Loucy (cell line): ENCODE measurements at regions not wholly inside any gene's neighbourhood (a gene's known extent, or its start where the extent isn't known, plus 50 kb on each side); places are given as distances from the start of the nearest gene placed in this dataset.

Experiments used
- EZH2phosphoT487 ChIP-seq: fragments of 200-600 bp; IDR thresholded peaks from 2 replicates; pipeline ENCODE4 v1.6.1; 2018; ENCODE audit warnings: antibody characterized with exemption, mild to moderate bottlenecking, moderate library complexity, borderline replicate concordance
- TF ChIP-seq, protein P1 (sequence below): fragments of 200-600 bp; sonication (generic); conservative IDR thresholded peaks from 2 replicates; pipeline ENCODE4 v1.5.1; 2014; ENCODE audit warnings: mild to moderate bottlenecking, antibody characterized with exemption, low read length

DNA sequence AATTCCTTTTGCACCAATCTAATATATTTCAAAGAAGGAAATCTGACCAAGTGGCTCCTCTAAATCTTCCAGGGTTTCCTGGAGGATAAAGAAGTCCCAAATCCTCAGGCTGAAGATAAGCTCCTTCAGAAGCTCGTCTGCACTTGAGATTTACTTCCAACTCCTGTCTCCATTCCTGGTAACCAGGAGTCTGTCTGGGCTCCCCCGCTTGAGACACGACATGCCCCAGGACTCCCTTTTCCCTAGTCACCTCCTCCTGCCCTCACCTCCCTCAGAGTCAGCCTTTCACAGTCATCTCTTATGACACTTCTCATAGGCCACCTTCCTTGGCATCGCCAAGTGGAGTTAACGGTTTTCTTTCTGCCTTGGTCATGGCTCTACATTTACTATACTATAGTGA lies 103.4 kb upstream of the NEDD9 start:
- TF ChIP-seq, protein P1, sequence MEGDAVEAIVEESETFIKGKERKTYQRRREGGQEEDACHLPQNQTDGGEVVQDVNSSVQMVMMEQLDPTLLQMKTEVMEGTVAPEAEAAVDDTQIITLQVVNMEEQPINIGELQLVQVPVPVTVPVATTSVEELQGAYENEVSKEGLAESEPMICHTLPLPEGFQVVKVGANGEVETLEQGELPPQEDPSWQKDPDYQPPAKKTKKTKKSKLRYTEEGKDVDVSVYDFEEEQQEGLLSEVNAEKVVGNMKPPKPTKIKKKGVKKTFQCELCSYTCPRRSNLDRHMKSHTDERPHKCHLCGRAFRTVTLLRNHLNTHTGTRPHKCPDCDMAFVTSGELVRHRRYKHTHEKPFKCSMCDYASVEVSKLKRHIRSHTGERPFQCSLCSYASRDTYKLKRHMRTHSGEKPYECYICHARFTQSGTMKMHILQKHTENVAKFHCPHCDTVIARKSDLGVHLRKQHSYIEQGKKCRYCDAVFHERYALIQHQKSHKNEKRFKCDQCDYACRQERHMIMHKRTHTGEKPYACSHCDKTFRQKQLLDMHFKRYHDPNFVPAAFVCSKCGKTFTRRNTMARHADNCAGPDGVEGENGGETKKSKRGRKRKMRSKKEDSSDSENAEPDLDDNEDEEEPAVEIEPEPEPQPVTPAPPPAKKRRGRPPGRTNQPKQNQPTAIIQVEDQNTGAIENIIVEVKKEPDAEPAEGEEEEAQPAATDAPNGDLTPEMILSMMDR = no peak
- TF ChIP-seq EZH2phosphoT487 = no peak
